ENCODE measurements at regions not wholly inside any gene's neighbourhood (a gene's known extent, or its start where the extent isn't known, plus 50 kb on each side); places are given as distances from the start of the nearest gene placed in this dataset.

DNA sequence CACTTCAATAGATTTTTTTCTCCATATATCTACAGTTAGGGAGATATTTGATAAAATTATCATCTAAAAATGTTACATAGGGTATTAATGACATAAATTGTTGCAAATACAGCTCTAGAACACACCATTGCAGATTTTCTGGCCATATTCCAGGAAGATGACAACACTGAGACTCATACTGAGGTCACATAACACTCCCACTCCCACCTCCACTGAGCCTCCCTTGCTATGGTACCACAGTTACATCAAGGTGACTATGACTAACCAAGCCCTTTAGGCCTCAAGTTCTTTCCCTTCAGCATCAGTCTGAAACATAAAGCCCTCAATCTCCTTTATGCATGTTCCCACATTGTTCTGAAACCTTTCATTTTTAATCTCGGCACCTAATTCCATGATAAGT is 932.0 kb upstream of the IGFBP7 start:
- H3K27me3 ChIP-seq, result no peaks in the 10 kb centered on the region
- DNase-seq (no peak), ATAC-seq (no peak)
- peaks cover 0 to 3% (median 0%) of the 10 kb centered on the region in 12 donors for H3K9me3 ChIP-seq
- intact Hi-C loops (cut with DNase I), result no loop called here
- H3K4me3 ChIP-seq, result no peak overlapping the region
- WGBS, 4 donors, result 85 to 96% (median 91%) methylated on average over 1 of the region's 1 CpG
- H3K27ac ChIP-seq, result no peak overlapping the region
- no peaks in the 10 kb centered on the region for H3K36me3 ChIP-seq
- H3K4me1 ChIP-seq, result no peaks in the 10 kb centered on the region
- TF ChIP-seq, protein P1, sequence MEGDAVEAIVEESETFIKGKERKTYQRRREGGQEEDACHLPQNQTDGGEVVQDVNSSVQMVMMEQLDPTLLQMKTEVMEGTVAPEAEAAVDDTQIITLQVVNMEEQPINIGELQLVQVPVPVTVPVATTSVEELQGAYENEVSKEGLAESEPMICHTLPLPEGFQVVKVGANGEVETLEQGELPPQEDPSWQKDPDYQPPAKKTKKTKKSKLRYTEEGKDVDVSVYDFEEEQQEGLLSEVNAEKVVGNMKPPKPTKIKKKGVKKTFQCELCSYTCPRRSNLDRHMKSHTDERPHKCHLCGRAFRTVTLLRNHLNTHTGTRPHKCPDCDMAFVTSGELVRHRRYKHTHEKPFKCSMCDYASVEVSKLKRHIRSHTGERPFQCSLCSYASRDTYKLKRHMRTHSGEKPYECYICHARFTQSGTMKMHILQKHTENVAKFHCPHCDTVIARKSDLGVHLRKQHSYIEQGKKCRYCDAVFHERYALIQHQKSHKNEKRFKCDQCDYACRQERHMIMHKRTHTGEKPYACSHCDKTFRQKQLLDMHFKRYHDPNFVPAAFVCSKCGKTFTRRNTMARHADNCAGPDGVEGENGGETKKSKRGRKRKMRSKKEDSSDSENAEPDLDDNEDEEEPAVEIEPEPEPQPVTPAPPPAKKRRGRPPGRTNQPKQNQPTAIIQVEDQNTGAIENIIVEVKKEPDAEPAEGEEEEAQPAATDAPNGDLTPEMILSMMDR (IDR thresholded peaks at IDR 0.05), result no peak
- no peak for TF ChIP-seq POLR2A (IDR thresholded peaks at IDR 0.05)

DNA sequence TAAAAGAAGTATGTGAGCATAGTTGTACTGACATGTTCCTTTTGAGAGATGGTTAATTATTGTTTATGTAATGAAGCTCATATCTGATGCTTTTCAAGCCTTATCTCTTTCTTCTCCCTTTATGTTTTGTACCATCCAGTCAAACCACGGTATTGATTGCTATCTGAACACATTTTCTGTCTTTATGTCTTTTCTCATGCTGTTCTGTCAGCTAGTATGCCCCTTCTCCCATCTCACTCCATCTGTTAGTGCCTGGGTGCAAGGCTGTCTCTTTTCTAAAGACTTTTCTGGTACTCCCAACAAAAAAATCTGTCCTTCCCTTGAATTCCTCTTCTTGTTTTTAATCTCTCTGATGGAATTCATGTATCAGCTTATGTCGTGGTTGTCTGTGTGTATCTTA is 883.8 kb upstream of the IGFBP7 start:
- no peak overlapping the region for H3K4me3 ChIP-seq
- H3K4me1 ChIP-seq, result no peaks in the 10 kb centered on the region
- no peak overlapping the region for H3K27ac ChIP-seq
- DNase-seq (no peak), ATAC-seq (no peak)
- TF ChIP-seq, protein P1 (IDR thresholded peaks at IDR 0.05), result no peak
- TF ChIP-seq POLR2A (IDR thresholded peaks at IDR 0.05), result no peak
- no peaks in the 10 kb centered on the region for H3K36me3 ChIP-seq
- H3K9me3 ChIP-seq, result no peaks in the 10 kb centered on the region
- no peaks in the 10 kb centered on the region for H3K27me3 ChIP-seq
- 29 to 43% (median 38%) methylated on average over 2 of the region's 2 CpGs for WGBS, 4 donors
- intact Hi-C loops (cut with DNase I), result no loop called here

DNA sequence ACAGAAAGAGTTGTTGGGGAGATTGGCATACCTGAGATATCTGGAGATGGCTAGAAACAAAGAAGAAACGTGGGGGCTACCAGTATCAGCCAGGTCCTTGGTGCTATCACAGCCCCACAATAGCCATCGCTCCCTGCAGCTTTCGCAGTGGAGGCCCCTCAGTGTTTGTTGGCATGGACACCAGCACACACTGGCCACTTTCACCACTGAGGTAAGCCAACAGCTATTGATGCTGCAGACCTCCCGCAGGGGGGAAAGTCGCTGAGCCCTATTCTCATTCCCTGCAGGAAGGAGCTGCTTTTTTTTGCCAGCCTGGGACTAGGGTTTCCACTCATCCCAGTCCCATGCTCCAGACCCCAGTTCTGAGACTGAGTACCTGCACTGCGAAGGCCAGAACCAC is 879.2 kb upstream of the IGFBP7 start:
- Histone ChIP-seq H3K9me3 (no peaks in the 10 kb centered on the region), H3K27ac (no peak overlapping the region), H3K27me3 (no peaks in the 10 kb centered on the region), H3K4me3 (no peak overlapping the region), H3K4me1 (no peaks in the 10 kb centered on the region), H3K36me3 (no peaks in the 10 kb centered on the region)
- 81 to 88% (median 83%) methylated on average over 6 of the region's 6 CpGs for WGBS, 4 donors
- ATAC-seq (no peak), DNase-seq (no peak)
- TF ChIP-seq POLR2A (IDR thresholded peaks at IDR 0.05), result no peak
- TF ChIP-seq, protein P1 (IDR thresholded peaks at IDR 0.05), result no peak
- intact Hi-C loops (cut with DNase I), result no loop called here

DNA sequence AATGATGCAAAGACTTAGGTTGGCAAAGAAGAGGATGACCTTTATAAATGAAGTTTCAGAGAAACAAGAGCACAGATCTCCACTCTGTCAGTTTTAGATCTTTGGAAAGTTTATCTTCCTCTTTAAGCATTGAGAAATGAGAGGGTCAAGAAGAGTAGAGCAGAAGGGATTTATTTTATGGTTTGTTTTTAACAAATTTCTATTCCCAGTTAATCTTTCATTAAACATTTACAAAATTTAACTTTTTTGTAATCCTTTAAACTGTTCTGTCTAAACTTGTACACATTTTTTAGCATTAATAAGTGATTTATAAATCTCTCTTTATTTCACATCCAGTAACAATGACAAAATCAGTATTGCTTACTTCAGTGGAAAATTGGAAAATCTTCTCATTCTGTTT is 875.0 kb upstream of the IGFBP7 start:
- no peaks in the 10 kb centered on the region for H3K9me3 ChIP-seq
- H3K36me3 ChIP-seq, result no peaks in the 10 kb centered on the region
- H3K4me3 ChIP-seq, result no peak overlapping the region
- intact Hi-C loops (cut with DNase I), result no loop called here
- ATAC-seq (no peak), DNase-seq (no peak)
- no peaks in the 10 kb centered on the region for H3K27me3 ChIP-seq
- H3K27ac ChIP-seq, result no peak overlapping the region
- TF ChIP-seq, protein P1 (IDR thresholded peaks at IDR 0.05), result no peak
- TF ChIP-seq POLR2A (IDR thresholded peaks at IDR 0.05), result no peak
- H3K4me1 ChIP-seq, result no peaks in the 10 kb centered on the region

Data from heart left ventricle (tissue), 16 donors.